ENCODE measurements at regions not wholly inside any gene's neighbourhood (a gene's known extent, or its start where the extent isn't known, plus 50 kb on each side); places are given as distances from the start of the nearest gene placed in this dataset.

- ChIA-PET POLR2A (no interaction called here), CTCF (no interaction called here)
- BruUV-seq (replicated peaks): no TSS peak
- H3K9me3 ChIP-seq (ENCODE audit: control insufficient read depth, insufficient read depth, low read depth, low read length): no peaks in the 10 kb centered on the region
- intact Hi-C loops (cut with micrococcal nuclease; ENCODE audit: unreplicated experiment): no loop called here
- in situ Hi-C loops (cut with HindIII; ENCODE audit: low pct_unique_long_range_greater_than_20kb, low sequenced_read_pairs): no loop called here
- TF ChIP-seq, protein P1, sequence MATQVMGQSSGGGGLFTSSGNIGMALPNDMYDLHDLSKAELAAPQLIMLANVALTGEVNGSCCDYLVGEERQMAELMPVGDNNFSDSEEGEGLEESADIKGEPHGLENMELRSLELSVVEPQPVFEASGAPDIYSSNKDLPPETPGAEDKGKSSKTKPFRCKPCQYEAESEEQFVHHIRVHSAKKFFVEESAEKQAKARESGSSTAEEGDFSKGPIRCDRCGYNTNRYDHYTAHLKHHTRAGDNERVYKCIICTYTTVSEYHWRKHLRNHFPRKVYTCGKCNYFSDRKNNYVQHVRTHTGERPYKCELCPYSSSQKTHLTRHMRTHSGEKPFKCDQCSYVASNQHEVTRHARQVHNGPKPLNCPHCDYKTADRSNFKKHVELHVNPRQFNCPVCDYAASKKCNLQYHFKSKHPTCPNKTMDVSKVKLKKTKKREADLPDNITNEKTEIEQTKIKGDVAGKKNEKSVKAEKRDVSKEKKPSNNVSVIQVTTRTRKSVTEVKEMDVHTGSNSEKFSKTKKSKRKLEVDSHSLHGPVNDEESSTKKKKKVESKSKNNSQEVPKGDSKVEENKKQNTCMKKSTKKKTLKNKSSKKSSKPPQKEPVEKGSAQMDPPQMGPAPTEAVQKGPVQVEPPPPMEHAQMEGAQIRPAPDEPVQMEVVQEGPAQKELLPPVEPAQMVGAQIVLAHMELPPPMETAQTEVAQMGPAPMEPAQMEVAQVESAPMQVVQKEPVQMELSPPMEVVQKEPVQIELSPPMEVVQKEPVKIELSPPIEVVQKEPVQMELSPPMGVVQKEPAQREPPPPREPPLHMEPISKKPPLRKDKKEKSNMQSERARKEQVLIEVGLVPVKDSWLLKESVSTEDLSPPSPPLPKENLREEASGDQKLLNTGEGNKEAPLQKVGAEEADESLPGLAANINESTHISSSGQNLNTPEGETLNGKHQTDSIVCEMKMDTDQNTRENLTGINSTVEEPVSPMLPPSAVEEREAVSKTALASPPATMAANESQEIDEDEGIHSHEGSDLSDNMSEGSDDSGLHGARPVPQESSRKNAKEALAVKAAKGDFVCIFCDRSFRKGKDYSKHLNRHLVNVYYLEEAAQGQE (IDR thresholded peaks at IDR 0.05; ENCODE audit: insufficient read depth in 1 of 2, low read depth in 2 of 2, low read length in 1 of 2): no peak
- TF ChIP-seq SIN3A (IDR thresholded peaks at IDR 0.05; ENCODE audit: borderline replicate concordance, insufficient read depth, low read depth, low read length): no peak
- TF ChIP-seq, protein P2, sequence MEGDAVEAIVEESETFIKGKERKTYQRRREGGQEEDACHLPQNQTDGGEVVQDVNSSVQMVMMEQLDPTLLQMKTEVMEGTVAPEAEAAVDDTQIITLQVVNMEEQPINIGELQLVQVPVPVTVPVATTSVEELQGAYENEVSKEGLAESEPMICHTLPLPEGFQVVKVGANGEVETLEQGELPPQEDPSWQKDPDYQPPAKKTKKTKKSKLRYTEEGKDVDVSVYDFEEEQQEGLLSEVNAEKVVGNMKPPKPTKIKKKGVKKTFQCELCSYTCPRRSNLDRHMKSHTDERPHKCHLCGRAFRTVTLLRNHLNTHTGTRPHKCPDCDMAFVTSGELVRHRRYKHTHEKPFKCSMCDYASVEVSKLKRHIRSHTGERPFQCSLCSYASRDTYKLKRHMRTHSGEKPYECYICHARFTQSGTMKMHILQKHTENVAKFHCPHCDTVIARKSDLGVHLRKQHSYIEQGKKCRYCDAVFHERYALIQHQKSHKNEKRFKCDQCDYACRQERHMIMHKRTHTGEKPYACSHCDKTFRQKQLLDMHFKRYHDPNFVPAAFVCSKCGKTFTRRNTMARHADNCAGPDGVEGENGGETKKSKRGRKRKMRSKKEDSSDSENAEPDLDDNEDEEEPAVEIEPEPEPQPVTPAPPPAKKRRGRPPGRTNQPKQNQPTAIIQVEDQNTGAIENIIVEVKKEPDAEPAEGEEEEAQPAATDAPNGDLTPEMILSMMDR (IDR thresholded peaks at IDR 0.05): no peak
- TF ChIP-seq POLR2AphosphoS5 (IDR thresholded peaks at IDR 0.05; ENCODE audit: low read depth, low read length): no peak
- no peak for TF ChIP-seq TCF7L2 (IDR thresholded peaks at IDR 0.05; ENCODE audit: low read depth, low read length)
- DNase-seq (ENCODE audit: low read depth, low spot score) (no peak), ATAC-seq (no peak)
- H3K4me1 ChIP-seq (ENCODE audit: control insufficient read depth, insufficient read depth, low read length): no peaks in the 10 kb centered on the region
- H3K4me3 ChIP-seq (ENCODE audit: low read depth in 2 of 2, low read length in 2 of 2): no peak overlapping the region
- no peaks in the 10 kb centered on the region for H3K36me3 ChIP-seq (ENCODE audit: control insufficient read depth, insufficient read depth, low read length)
- no peaks in the 10 kb centered on the region for H3K27me3 ChIP-seq (ENCODE audit: control insufficient read depth, insufficient read depth, low read length)
- H3K27ac ChIP-seq (ENCODE audit: low read length): no peak overlapping the region
These were observed 268.5 kb downstream of the C3orf38 start for GRCh38 chr3:88418219-88418618.

DNA sequence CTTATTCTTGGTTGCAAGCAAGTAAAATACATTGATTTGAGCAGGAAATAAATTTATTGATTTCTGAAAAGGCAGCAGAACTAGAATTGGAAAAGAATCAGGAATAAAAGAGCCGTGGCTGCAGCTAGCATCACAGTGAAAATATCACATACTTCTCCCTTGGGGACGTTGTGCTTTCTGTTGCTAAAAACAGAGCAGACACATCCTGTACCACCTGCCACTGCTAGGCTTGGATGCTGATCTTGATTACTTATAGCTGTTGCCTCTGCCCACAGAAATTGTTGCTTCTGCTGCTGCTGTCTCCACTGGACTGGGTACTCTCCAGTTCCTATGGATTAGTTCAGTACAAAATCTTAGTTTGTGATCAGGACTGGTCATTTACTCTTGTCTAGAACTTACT, 283.8 kb downstream of the C3orf38 start:
- CTCF ChIA-PET: no interaction called here
- no TSS peak for BruUV-seq (replicated peaks)
- H3K36me3 ChIP-seq (ENCODE audit: control insufficient read depth, insufficient read depth, low read length): no peaks in the 10 kb centered on the region
- intact Hi-C loops (cut with micrococcal nuclease; ENCODE audit: unreplicated experiment): no loop called here
- H3K27ac ChIP-seq (ENCODE audit: low read length): no peak overlapping the region
- DNase-seq (ENCODE audit: low read depth, low spot score) (no peak), ATAC-seq (no peak)
- in situ Hi-C loops (cut with HindIII; ENCODE audit: low pct_unique_long_range_greater_than_20kb, low sequenced_read_pairs): no loop called here
- no peak for TF ChIP-seq TCF7L2 (IDR thresholded peaks at IDR 0.05; ENCODE audit: low read depth, low read length)
- no peak for TF ChIP-seq SIN3A (IDR thresholded peaks at IDR 0.05; ENCODE audit: borderline replicate concordance, insufficient read depth, low read depth, low read length)
- TF ChIP-seq, protein P1 (IDR thresholded peaks at IDR 0.05; ENCODE audit: insufficient read depth in 1 of 2, low read depth in 2 of 2, low read length in 1 of 2): no peak
- TF ChIP-seq, protein P2 (IDR thresholded peaks at IDR 0.05): no peak
- no peak for TF ChIP-seq POLR2AphosphoS5 (IDR thresholded peaks at IDR 0.05; ENCODE audit: low read depth, low read length)
- no peaks in the 10 kb centered on the region for H3K27me3 ChIP-seq (ENCODE audit: control insufficient read depth, insufficient read depth, low read length)
- POLR2A ChIA-PET: no interaction called here
- H3K4me1 ChIP-seq (ENCODE audit: control insufficient read depth, insufficient read depth, low read length): no peaks in the 10 kb centered on the region
- H3K4me3 ChIP-seq (ENCODE audit: low read depth in 2 of 2, low read length in 2 of 2): no peak overlapping the region
- H3K9me3 ChIP-seq (ENCODE audit: control insufficient read depth, insufficient read depth, low read depth, low read length): no peaks in the 10 kb centered on the region

Data from Panc1 (cell line).